ENCODE measurements at regions not wholly inside any gene's neighbourhood (a gene's known extent, or its start where the extent isn't known, plus 50 kb on each side); places are given as distances from the start of the nearest gene placed in this dataset.

- Histone ChIP-seq H4K20me1 (ENCODE audit: insufficient read depth, low read length) (no peaks in the 10 kb centered on the region), H3K4me1 (ENCODE audit: insufficient read depth, low read length) (peaks cover 3% of the 10 kb centered on the region), H3K4me3 (ENCODE audit: insufficient read depth, low read length) (no peak overlapping the region), H2AFZ (ENCODE audit: low read length) (no peak overlapping the region), H3K4me2 (ENCODE audit: insufficient read depth, low read length) (no peak overlapping the region), H3K9me3 (ENCODE audit: low read depth, low read length) (no peaks in the 10 kb centered on the region), H3K79me2 (ENCODE audit: insufficient read depth, low read length) (no peaks in the 10 kb centered on the region), H3K36me3 (ENCODE audit: insufficient read depth, low read length) (no peaks in the 10 kb centered on the region), H3K27ac (ENCODE audit: low read depth, low read length) (no peak overlapping the region), H3K27me3 (ENCODE audit: insufficient read depth, low read length) (no peaks in the 10 kb centered on the region)
- no peak for TF ChIP-seq CTCF (IDR thresholded peaks at IDR 0.05; ENCODE audit: extremely low read depth, low read depth, low read length)
- no peak for DNase-seq (ENCODE audit: insufficient read length, low spot score, missing footprints)
Observed at GRCh38 chr3:94179059-94179458, 116.2 kb downstream of the NSUN3 start.

GRCh38 chr3:94183551-94183950 is 120.7 kb downstream of the NSUN3 start:
- Histone ChIP-seq H4K20me1 (ENCODE audit: insufficient read depth, low read length) (no peaks in the 10 kb centered on the region), H3K4me1 (ENCODE audit: insufficient read depth, low read length) (no peaks in the 10 kb centered on the region), H3K79me2 (ENCODE audit: insufficient read depth, low read length) (no peaks in the 10 kb centered on the region), H3K36me3 (ENCODE audit: insufficient read depth, low read length) (no peaks in the 10 kb centered on the region), H3K9me3 (ENCODE audit: low read depth, low read length) (no peaks in the 10 kb centered on the region), H3K27me3 (ENCODE audit: insufficient read depth, low read length) (no peaks in the 10 kb centered on the region), H3K4me3 (ENCODE audit: insufficient read depth, low read length) (no peak overlapping the region), H3K4me2 (ENCODE audit: insufficient read depth, low read length) (no peak overlapping the region), H2AFZ (ENCODE audit: low read length) (no peak overlapping the region), H3K27ac (ENCODE audit: low read depth, low read length) (no peak overlapping the region)
- no peak for DNase-seq (ENCODE audit: insufficient read length, low spot score, missing footprints)
- TF ChIP-seq CTCF (IDR thresholded peaks at IDR 0.05; ENCODE audit: extremely low read depth, low read depth, low read length) = no peak

- Histone ChIP-seq H3K36me3 (ENCODE audit: insufficient read depth, low read length) (no peaks in the 10 kb centered on the region), H3K4me1 (ENCODE audit: insufficient read depth, low read length) (no peaks in the 10 kb centered on the region), H3K9me3 (ENCODE audit: low read depth, low read length) (no peaks in the 10 kb centered on the region), H2AFZ (ENCODE audit: low read length) (no peak overlapping the region), H3K79me2 (ENCODE audit: insufficient read depth, low read length) (no peaks in the 10 kb centered on the region), H3K4me3 (ENCODE audit: insufficient read depth, low read length) (no peak overlapping the region), H3K27me3 (ENCODE audit: insufficient read depth, low read length) (no peaks in the 10 kb centered on the region), H4K20me1 (ENCODE audit: insufficient read depth, low read length) (no peaks in the 10 kb centered on the region), H3K4me2 (ENCODE audit: insufficient read depth, low read length) (no peak overlapping the region), H3K27ac (ENCODE audit: low read depth, low read length) (no peak overlapping the region)
- no peak for DNase-seq (ENCODE audit: insufficient read length, low spot score, missing footprints)
- TF ChIP-seq CTCF (IDR thresholded peaks at IDR 0.05; ENCODE audit: extremely low read depth, low read depth, low read length) = no peak
Observed at GRCh38 chr3:94184781-94185180, 121.9 kb downstream of the NSUN3 start.

GRCh38 chr3:94185753-94186152 is 122.9 kb downstream of the NSUN3 start:
- TF ChIP-seq CTCF (IDR thresholded peaks at IDR 0.05; ENCODE audit: extremely low read depth, low read depth, low read length) = no peak
- H3K9me3 ChIP-seq (ENCODE audit: low read depth, low read length) = no peaks in the 10 kb centered on the region
- no peak overlapping the region for H3K27ac ChIP-seq (ENCODE audit: low read depth, low read length)
- H3K27me3 ChIP-seq (ENCODE audit: insufficient read depth, low read length) = no peaks in the 10 kb centered on the region
- no peak overlapping the region for H3K4me2 ChIP-seq (ENCODE audit: insufficient read depth, low read length)
- H4K20me1 ChIP-seq (ENCODE audit: insufficient read depth, low read length) = no peaks in the 10 kb centered on the region
- no peak overlapping the region for H3K4me3 ChIP-seq (ENCODE audit: insufficient read depth, low read length)
- no peak overlapping the region for H2AFZ ChIP-seq (ENCODE audit: low read length)
- DNase-seq (ENCODE audit: insufficient read length, low spot score, missing footprints) = no peak
- no peaks in the 10 kb centered on the region for H3K4me1 ChIP-seq (ENCODE audit: insufficient read depth, low read length)
- H3K36me3 ChIP-seq (ENCODE audit: insufficient read depth, low read length) = no peaks in the 10 kb centered on the region
- H3K79me2 ChIP-seq (ENCODE audit: insufficient read depth, low read length) = no peaks in the 10 kb centered on the region

Measured in osteoblast (primary cell).